Right lobe of liver (tissue), 6 donors: ENCODE measurements at regions not wholly inside any gene's neighbourhood (a gene's known extent, or its start where the extent isn't known, plus 50 kb on each side); places are given as distances from the start of the nearest gene placed in this dataset.
A peak's percentile ranks its signal among the peaks of the same experiment; 100 is the strongest.
"Not testable (repeated sequence)": the region's sequence is repeated elsewhere in the genome, so short reads cannot be mapped to it uniquely, and the experiment has no call there.

Source experiments
- ATAC-seq, 4 donors: fragments of 200-7000 bp; cut with Tn5 transposase; one replicate each; pipeline ENCODE4 v1.9.1; 2020; ENCODE audit warnings: mild to moderate bottlenecking in 4 of 4, moderate library complexity in 4 of 4
- DNase-seq, 3 donors: peaks; one replicate each; pipeline ENCODE4 v3.0.0-alpha.2; 2020
- H3K27ac ChIP-seq, 3 donors: fragments of 200-600 bp; one replicate each; pipeline ENCODE4 v1.8.0; 2022
- H3K27me3 ChIP-seq, 2 donors: fragments of 200-600 bp; one replicate each; pipeline ENCODE4 v1.8.0; 2022
- H3K36me3 ChIP-seq, 4 donors: fragments of 200-600 bp; sonication (generic) in 1 of 4; one replicate each; pipeline versions ENCODE4 v1.5.1 to v1.8.0; 2017 to 2022; ENCODE audit warnings: control low read depth in 1 of 4
- H3K4me1 ChIP-seq, 4 donors: fragments of 200-600 bp; sonication (generic) in 1 of 4; one replicate each; pipeline versions ENCODE4 v1.5.1 to v1.8.0; 2017 to 2022; ENCODE audit warnings: control low read depth in 1 of 4
- H3K4me3 ChIP-seq, 3 donors: fragments of 200-600 bp; one replicate each; pipeline ENCODE4 v1.8.0; 2022
- H3K9me3 ChIP-seq, 4 donors: fragments of 200-600 bp; sonication (generic) in 1 of 4; one replicate each; pipeline versions ENCODE4 v1.5.1 to v1.8.0; 2017 to 2022; ENCODE audit warnings: control low read depth in 1 of 4
- CTCF ChIP-seq, 4 donors: fragments of 200-600 bp in 3 of 4; fragments of 450-650 bp in 1 of 4; IDR thresholded peaks; one replicate each; pipeline versions ENCODE4 v1.5.1 to v1.8.0; 2016 to 2022; ENCODE audit warnings: antibody characterized with exemption in 4 of 4, mild to moderate bottlenecking in 2 of 4
- POLR2A ChIP-seq: fragments of 450-650 bp; IDR thresholded peaks from one replicate; pipeline ENCODE4 v1.6.1; 2017; ENCODE audit warnings: antibody characterized with exemption, mild to moderate bottlenecking
- WGBS: methylation state at CpG from one replicate; pipeline ENCODE4 v1.1.6; 2018; ENCODE audit warnings: low coverage, low lambda C conversion rate; ENCODE audit not compliant: insufficient coverage; ENCODE audit errors: missing lambda C conversion rate; 5-methylcytosine and 5-hydroxymethylcytosine counted together
- intact Hi-C, 2 donors: fragments of 100-400 bp; cut with DNase I; formaldehyde crosslinking; loops; one replicate each; pipeline versions ENCODE4 v1.11.2 to v1.14.1; 2022
- donor health status: DM: no; HTN: yes; CAD: no.
- donor health status: DM: no; HTN: no; CAD: no.
- donor health status: DM: no; HTN: no; CAD: no.
- donor health status: DM: no; HTN: yes; CAD: no.
- donor health status: DM: no; HTN: yes; CAD: no.

DNA sequence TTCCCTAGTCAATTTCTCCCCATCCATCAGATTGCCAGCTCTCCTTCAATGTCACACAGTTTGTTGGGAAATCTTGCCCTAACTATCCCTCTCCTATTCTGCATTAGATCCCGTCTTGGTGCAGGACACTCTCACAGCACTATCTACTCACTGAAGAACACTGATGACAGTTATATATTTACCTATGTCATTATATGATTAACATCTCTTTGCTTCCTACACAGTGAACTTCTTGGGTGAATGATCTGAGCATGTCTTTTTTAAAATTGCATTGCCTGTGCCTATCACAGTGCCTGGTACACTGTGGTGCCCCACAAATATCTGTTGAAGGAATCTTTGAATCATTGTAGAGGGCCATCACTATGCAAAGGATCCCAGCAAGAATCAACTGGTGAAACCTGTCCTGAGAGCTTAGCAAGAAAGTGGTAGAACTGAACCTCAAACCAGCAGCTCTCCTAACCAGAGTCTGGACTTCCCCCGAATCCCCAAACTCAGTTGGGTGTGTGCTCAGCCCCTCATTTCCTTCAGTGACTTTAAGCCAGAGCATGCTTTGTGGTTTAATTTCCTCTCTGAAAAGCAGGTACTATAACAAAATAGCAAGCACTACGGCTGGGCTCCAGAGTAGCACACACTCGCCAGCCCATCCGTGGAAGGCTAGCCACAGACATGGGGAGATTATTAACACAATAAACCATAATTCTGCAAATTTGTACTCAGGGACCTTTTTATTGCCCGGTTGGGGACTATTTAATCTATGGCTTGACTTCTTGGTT lies 680.7 kb upstream of the SALL1 start:
- Histone ChIP-seq H3K27ac (no peak overlapping the region), H3K27me3 (no peaks in the 10 kb centered on the region), H3K9me3 (no peaks in the 10 kb centered on the region), H3K4me3 (no peak overlapping the region), H3K4me1 (no peaks in the 10 kb centered on the region), H3K36me3 (no peaks in the 10 kb centered on the region)
- 28% methylated on average over 3 of the region's 6 CpGs for WGBS
- TF ChIP-seq POLR2A (no peak), CTCF (IDR thresholded peaks at IDR 0.05) (no peak)
- intact Hi-C loops: loop anchor here in 1 of 2 donors (10.0 kb wide), 1 partner anchor 133 kb away; no protein-coding TSS in a partner anchor
- DNase-seq (no peak), ATAC-seq (no peak)

- not testable (repeated sequence) for H3K4me1 ChIP-seq, H3K4me3 ChIP-seq, H3K27me3 ChIP-seq, H3K36me3 ChIP-seq, DNase-seq, H3K9me3 ChIP-seq, H3K27ac ChIP-seq, ATAC-seq
- WGBS: 78% methylated on average over 6 of the region's 6 CpGs
- intact Hi-C loops: loop anchor here in 1 of 2 donors (10.0 kb wide), 1 partner anchor 134 kb away; no protein-coding TSS in a partner anchor
Measured at GRCh38 chr16:51831034-51831433, 680.0 kb upstream of the SALL1 start.

GRCh38 chr16:51825779-51826178 lies 674.7 kb upstream of the SALL1 start:
- TF ChIP-seq CTCF (IDR thresholded peaks at IDR 0.05): no peak
- no peak for TF ChIP-seq POLR2A
- Histone ChIP-seq H3K27me3 (no peaks in the 10 kb centered on the region), H3K4me1 (no peaks in the 10 kb centered on the region), H3K27ac (no peak overlapping the region), H3K4me3 (no peak overlapping the region), H3K9me3 (no peaks in the 10 kb centered on the region), H3K36me3 (no peaks in the 10 kb centered on the region)
- no peak for ATAC-seq
- 71% methylated on average over 2 of the region's 2 CpGs for WGBS
- DNase-seq: no peak
- intact Hi-C loops: no loop called here

GRCh38 chr16:51822471-51822870 lies 671.4 kb upstream of the SALL1 start:
- TF ChIP-seq POLR2A: no peak
- TF ChIP-seq CTCF (IDR thresholded peaks at IDR 0.05): no peak
- Histone ChIP-seq H3K36me3 (no peaks in the 10 kb centered on the region), H3K27me3 (no peaks in the 10 kb centered on the region), H3K27ac (no peak overlapping the region), H3K9me3 (no peaks in the 10 kb centered on the region), H3K4me3 (no peak overlapping the region), H3K4me1 (no peaks in the 10 kb centered on the region)
- no peak for ATAC-seq
- no peak for DNase-seq
- 83% methylated on average over 2 of the region's 2 CpGs for WGBS
- intact Hi-C loops: no loop called here

GRCh38 chr16:51821527-51821926 lies 670.5 kb upstream of the SALL1 start:
- H3K4me1 ChIP-seq: no peaks in the 10 kb centered on the region
- no peaks in the 10 kb centered on the region for H3K9me3 ChIP-seq
- no peak overlapping the region for H3K4me3 ChIP-seq
- DNase-seq (no peak), ATAC-seq (peak; percentile 62 to 83 (median 72))
- H3K27me3 ChIP-seq: no peaks in the 10 kb centered on the region
- intact Hi-C loops: no loop called here
- TF ChIP-seq POLR2A (no peak), CTCF (IDR thresholded peaks at IDR 0.05) (no peak)
- H3K27ac ChIP-seq: no peak overlapping the region
- no peaks in the 10 kb centered on the region for H3K36me3 ChIP-seq
- whole genome bisulfite sequencing: 15% methylated on average over 1 of the region's 1 CpG
